Left lobe of liver (tissue), 2 donors: ENCODE measurements at regions not wholly inside any gene's neighbourhood (a gene's known extent, or its start where the extent isn't known, plus 50 kb on each side); places are given as distances from the start of the nearest gene placed in this dataset.

Experiments
- ATAC-seq: fragments of 200-7000 bp; cut with Tn5 transposase; one replicate; pipeline ENCODE4 v1.9.1; 2020; ENCODE audit warnings: mild to moderate bottlenecking, moderate library complexity
- DNase-seq: peaks from one replicate; pipeline ENCODE4 v3.0.0-alpha.2; 2020; ENCODE audit warnings: low spot score
- donor health status: DM: no; HTN: no; CAD: no; lungs with moderate emphysema.
- donor health status: DM: no; HTN: yes; CAD: no.

GRCh38 chr7:46565253-46566096, 644.4 kb upstream of the IGFBP3 start:
- no peak for ATAC-seq
- DNase-seq: no peak

DNA sequence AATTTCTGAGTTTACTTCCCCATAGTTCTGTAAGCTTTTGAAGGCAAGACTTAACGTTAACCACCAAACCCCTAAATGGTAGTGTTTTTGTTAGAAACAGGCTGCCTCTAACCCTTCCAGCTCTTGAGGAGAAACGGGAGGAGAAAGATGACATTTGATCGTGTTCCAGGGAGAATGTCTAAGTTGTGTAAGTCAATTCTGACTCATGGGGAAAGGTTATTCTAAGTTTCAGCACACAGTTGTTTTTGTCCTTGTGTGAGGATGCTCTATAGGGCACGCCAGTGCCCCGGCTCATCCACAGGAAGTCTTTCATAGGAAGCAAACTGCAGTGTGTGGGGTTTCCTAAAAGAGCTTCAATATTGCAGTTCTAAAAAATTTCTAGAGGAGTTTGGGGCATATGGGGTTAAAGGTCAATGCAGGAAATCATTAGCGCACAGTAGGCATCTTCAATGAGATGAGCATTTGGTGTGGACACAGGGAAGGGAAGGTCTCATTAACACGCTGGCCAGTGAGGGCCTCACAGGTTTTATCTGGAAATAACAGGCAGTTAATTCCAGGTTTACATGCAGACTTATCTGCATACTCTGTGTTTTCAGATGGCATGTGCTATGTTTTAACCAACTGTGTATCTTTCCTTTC, 638.2 kb upstream of the IGFBP3 start:
- no peak for ATAC-seq

GRCh38 chr7:46558482-46559193, 637.6 kb upstream of the IGFBP3 start:
- no peak for ATAC-seq
- DNase-seq: no peak

More for the DNA sequence above, 638.2 kb upstream of the IGFBP3 start:
- DNase-seq: no peak

- DNase-seq (no peak), ATAC-seq (no peak)
Measured at GRCh38 chr7:46557781-46558180, 636.7 kb upstream of the IGFBP3 start.

DNA sequence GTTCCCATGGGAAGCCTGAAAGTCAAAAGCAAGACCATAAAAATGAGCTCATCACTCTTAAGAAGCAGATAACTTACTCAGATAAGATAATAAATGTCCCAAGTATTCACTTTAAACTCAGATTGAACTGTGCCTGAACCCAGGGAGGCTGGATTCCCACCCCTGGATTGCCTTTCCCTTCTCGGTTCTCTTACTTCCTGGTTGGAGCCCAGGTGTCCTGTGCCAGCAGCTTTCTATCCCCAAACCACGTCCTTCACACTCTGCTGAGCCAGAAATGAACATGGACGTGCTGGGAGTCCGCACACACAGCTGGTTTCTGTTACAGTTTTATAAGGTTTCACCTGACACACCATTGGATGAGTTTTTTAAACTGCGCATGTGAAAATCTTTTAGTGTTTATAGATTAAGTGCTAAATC, 636.2 kb upstream of the IGFBP3 start:
- ATAC-seq (no peak), DNase-seq (no peak)

- ATAC-seq (no peak), DNase-seq (no peak)
Measured at GRCh38 chr7:46554688-46555422, 633.8 kb upstream of the IGFBP3 start.

DNA sequence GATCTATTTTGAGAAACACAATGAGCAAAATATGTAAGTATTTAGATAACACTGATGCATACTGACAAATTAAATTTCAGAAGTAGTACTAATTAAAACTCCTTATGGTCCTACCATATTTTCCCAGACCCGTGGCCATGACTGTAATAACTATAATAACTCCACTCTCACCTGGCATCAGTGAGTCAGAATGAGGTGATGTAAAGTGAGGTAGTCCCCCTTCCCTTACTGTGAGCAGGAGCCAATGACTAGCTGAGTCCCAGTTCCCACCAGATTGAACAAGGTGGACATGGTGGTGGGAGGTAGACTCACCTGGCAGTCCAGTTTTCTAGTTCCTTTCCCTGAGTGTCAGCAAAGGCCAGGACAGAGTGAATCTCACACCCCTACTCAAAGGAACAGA, 630.5 kb upstream of the IGFBP3 start:
- ATAC-seq: no peak
- no peak for DNase-seq

GRCh38 chr7:46550864-46551263, 629.8 kb upstream of the IGFBP3 start:
- DNase-seq (no peak), ATAC-seq (no peak)

DNA sequence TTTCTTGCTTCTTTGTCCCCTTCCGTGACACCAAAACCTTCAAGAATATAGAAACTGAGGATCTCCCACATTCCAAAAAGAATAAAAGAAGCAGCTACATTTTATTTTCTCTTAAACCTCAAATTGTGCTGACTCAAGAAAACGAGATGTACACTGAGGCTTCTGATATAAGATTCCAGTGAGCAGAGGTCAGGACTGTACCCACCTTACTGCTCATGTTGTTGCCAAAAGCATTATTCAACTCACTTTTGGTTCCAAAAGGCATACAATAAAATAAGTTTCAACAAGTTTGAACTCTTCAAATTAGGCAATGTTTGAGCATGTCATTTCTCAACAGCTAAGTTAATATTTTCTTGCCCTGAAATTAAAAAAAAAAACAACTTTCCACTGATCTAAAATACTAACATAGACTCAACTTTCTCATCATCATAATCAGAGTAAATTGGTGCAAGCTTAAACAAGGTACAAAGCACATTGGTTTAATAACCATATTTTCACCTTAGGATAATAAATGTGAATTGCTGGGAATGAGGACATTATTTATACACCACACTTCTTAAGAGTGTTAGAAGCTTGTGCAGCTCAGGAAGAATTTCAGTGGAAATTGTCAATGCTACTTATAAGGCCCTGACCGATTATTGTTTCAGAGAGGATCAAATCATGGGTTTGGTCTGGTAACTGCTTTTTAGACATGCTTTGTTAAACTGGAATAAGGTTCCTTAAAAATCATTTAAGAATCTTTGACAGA, 629.0 kb upstream of the IGFBP3 start:
- ATAC-seq (peak; percentile 88), DNase-seq (no peak)

GRCh38 chr7:46549347-46549746, 628.3 kb upstream of the IGFBP3 start:
- DNase-seq (no peak), ATAC-seq (peak; percentile 48)

GRCh38 chr7:46547044-46547443, 626.0 kb upstream of the IGFBP3 start:
- no peak for ATAC-seq
- DNase-seq: no peak

DNA sequence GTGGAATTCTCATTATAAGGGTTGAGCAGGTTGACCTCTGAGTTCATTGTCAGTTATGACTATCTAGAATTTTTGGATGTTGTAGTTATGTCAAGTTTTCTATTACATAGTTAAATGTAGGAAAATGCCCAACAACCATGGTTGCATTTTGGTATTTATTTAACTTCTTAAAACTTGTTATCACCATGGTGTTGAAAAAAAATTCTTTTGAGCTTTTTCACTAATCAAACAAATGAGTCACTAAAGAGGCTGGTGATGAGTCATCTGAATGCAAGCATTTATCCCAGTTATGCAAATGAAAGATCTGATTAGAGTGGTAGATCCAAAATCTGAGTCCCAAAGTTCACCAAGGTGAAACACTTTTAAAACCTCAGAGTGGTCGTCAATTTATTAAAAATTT, 624.7 kb upstream of the IGFBP3 start:
- ATAC-seq: no peak
- DNase-seq: no peak

GRCh38 chr7:46544396-46545008, 623.4 kb upstream of the IGFBP3 start:
- no peak for ATAC-seq
- no peak for DNase-seq

- DNase-seq: no peak
- no peak for ATAC-seq
Measured at GRCh38 chr7:46542076-46542475, 621.0 kb upstream of the IGFBP3 start.

DNA sequence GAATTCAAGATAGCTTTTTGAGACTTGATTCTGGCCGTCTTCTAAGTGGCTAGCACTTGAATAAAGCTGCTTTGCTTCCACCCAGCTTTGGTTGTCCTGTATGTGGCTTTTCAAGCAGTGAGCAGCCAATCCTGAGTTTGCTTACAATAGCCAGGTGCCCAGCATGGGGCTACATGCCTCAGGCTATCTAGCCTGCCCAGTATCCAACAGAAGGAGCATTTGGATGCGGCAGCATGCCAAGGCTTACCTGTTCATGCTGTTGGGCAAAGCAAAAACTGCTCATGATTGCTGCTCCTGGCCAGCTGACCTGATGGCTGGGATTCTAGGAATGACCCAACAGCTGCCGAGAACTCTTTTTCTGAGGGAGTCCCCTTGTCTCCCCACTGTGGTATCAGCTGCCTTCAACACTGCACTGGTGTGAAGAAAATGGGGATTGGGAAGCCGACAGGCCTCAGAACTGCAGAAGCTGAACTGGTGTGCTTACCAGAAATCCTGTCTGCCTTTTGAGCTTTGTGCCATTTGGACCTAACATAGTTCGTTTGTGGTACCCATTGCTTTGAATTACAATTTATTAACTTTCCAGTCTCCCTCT, 618.9 kb upstream of the IGFBP3 start:
- DNase-seq: no peak

DNA sequence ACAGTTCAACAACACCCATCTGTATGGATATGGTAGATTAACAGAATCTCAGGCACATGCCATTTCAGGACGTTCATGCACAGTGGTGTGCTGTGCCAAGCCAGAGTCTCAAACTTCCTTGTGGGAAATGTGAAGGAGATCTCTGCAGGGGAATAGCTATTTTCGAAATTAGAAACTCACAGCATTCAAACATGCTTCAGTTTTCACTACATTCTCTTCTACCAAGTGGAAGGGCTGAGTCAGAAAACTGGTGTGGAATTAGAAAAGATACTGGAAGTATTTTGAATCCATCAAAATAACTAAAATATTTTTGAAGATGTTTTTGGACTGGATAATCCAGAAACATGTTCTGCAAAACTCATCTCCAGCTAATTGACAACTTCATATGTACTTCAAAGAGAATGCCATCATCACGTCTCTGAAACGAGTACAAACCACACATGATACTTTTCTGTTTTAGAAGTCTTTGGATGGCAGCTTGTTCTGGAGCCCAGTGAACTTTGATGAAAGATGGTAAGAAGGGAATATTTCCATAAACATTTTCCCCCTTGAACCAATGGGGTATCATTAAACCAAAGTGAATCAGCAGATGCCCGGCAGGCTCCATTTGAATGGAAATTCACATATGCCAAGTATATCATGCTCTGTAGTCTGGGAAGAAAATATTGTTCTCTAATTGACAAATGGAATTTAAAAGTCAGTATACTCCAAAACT, 616.3 kb upstream of the IGFBP3 start:
- DNase-seq (no peak), ATAC-seq (no peak)

More for the DNA sequence above, 618.9 kb upstream of the IGFBP3 start:
- ATAC-seq: no peak

GRCh38 chr7:46534664-46535588, 613.9 kb upstream of the IGFBP3 start:
- ATAC-seq (no peak), DNase-seq (no peak)

GRCh38 chr7:46533946-46534345, 612.9 kb upstream of the IGFBP3 start:
- ATAC-seq (no peak), DNase-seq (no peak)
